AG04450 (cell line): ENCODE measurements at regions not wholly inside any gene's neighbourhood (a gene's known extent, or its start where the extent isn't known, plus 50 kb on each side); places are given as distances from the start of the nearest gene placed in this dataset.
"Not testable (repeated sequence)": the region's sequence is repeated elsewhere in the genome, so short reads cannot be mapped to it uniquely, and the experiment has no call there.

Experiments used
- CTCF ChIA-PET: fragments of 300-600, 350-600 bp; formaldehyde crosslinking; extraction: SDS; loops from one replicate; lab custom pipeline; 2022; ENCODE audit warnings: antibody characterized with exemption, inconsistent platforms; lab: Charles Lee
- POLR2A ChIA-PET: fragments of 350-600 bp; formaldehyde crosslinking; extraction: SDS; loops from one replicate; lab custom pipeline; 2021; ENCODE audit warnings: antibody characterized with exemption, inconsistent platforms; lab: Yijun Ruan, JAX
- DNase-seq: peaks from one replicate; pipeline ENCODE4 v3.0.0-alpha.2; 2011; ENCODE audit warnings: low read depth, low spot score
- H3K27ac ChIP-seq: one replicate; pipeline ENCODE4 v1.5.1; 2012; ENCODE audit warnings: low read depth, low read length, control low read depth
- H3K27me3 ChIP-seq: one replicate; pipeline ENCODE4 v1.6.0; 2012; ENCODE audit warnings: low read length; ENCODE audit not compliant: control insufficient read depth, insufficient read depth
- H3K4me3 ChIP-seq: 2 replicates; pipeline ENCODE4 v1.5.1; 2011; ENCODE audit warnings: mild to moderate bottlenecking, low read depth, low read length, control low read depth
- H3K9me3 ChIP-seq: 2 replicates; pipeline ENCODE4 v1.5.1; 2012; ENCODE audit warnings: low read length; ENCODE audit not compliant: control insufficient read depth, insufficient read depth
- TF ChIP-seq, protein P1 (sequence below): IDR thresholded peaks from 2 replicates; pipeline ENCODE4 v1.5.1; 2011; ENCODE audit warnings: low read depth, low read length, control low read depth, inconsistent platforms

DNA sequence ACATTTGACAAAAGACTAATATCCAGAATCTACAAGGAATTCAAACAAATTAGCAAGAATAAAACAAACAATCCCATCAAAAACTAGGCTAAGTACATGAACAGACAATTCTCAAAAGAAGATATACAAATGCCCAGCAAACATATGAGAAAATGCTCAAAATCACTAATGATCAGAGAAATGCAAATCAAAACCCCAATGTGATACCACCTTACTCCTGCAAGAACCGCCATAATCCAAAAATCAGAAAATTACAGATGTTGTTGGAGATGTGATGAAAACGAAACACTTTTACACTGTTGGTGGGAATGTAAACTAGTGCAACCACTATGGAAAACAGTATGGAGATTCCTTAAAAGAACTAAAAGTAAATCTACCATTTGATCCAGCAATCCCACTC, 79.4 kb downstream of the SNTN start:
- TF ChIP-seq, protein P1, sequence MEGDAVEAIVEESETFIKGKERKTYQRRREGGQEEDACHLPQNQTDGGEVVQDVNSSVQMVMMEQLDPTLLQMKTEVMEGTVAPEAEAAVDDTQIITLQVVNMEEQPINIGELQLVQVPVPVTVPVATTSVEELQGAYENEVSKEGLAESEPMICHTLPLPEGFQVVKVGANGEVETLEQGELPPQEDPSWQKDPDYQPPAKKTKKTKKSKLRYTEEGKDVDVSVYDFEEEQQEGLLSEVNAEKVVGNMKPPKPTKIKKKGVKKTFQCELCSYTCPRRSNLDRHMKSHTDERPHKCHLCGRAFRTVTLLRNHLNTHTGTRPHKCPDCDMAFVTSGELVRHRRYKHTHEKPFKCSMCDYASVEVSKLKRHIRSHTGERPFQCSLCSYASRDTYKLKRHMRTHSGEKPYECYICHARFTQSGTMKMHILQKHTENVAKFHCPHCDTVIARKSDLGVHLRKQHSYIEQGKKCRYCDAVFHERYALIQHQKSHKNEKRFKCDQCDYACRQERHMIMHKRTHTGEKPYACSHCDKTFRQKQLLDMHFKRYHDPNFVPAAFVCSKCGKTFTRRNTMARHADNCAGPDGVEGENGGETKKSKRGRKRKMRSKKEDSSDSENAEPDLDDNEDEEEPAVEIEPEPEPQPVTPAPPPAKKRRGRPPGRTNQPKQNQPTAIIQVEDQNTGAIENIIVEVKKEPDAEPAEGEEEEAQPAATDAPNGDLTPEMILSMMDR: no peak
- DNase-seq: no peak
- Histone ChIP-seq H3K27ac (no peak overlapping the region), H3K27me3 (no peaks in the 10 kb centered on the region), H3K9me3 (no peaks in the 10 kb centered on the region), H3K4me3 (no peak overlapping the region)
- CTCF ChIA-PET: no interaction called here
- POLR2A ChIA-PET: no interaction called here

DNA sequence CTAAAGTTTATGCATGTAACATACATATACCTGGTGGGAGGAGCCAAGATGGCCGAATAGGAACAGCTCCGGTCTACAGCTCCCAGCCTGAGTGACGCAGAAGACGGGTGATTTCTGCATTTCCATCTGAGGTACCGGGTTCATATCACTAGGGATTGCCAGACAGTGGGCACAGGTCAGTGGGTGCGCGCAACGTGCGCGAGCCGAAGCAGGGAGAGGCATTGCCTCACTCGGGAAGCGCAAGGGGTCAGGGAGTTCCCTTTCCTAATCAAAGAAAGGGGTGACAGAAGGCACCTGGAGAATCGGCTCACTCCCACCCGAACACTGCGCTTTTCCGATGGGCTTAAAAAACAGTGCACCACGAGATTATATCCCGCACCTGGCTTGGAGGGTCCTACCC, 80.8 kb downstream of the SNTN start:
- H3K27ac ChIP-seq, H3K9me3 ChIP-seq, H3K27me3 ChIP-seq, DNase-seq, H3K4me3 ChIP-seq, POLR2A ChIA-PET, CTCF ChIA-PET: not testable (repeated sequence)

DNA sequence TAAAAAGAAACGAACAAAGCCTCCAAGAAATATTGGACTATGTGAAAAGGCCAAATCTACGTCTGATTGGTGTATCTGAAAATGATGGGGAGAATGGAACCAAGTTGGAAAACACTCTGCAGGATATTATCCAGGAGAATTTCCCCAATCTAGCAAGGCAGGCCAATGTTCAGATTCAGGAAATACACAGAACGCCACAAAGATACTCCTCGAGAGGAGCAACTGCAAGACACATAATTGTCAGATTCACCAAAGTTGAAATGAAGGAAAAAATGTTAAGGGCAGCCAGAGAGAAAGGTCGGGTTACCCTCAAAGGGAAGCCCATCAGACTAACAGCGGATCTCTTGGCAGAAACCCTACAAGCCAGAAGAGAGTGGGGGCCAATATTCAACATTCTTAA, 82.2 kb downstream of the SNTN start:
- H3K27me3 ChIP-seq, CTCF ChIA-PET, H3K9me3 ChIP-seq, POLR2A ChIA-PET, DNase-seq, H3K27ac ChIP-seq, H3K4me3 ChIP-seq: not testable (repeated sequence)

DNA sequence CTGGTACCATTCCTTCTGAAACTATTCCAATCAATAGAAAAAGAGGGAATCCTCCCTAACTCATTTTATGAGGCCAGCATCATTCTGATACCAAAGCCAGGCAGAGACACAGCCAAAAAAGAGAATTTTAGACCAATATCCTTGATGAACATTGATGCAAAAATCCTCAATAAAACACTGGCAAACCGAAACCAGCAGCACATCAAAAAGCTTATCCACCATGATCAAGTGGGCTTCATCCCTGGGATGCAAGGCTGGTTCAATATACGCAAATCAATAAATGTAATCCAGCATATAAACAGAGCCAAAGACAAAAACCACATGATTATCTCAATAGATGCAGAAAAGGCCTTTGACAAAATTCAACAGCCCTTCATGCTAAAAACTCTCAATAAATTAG, 82.3 kb upstream of the C3orf49 start:
- H3K27ac ChIP-seq, DNase-seq, H3K4me3 ChIP-seq, POLR2A ChIA-PET, H3K27me3 ChIP-seq, CTCF ChIA-PET, H3K9me3 ChIP-seq: not testable (repeated sequence)

DNA sequence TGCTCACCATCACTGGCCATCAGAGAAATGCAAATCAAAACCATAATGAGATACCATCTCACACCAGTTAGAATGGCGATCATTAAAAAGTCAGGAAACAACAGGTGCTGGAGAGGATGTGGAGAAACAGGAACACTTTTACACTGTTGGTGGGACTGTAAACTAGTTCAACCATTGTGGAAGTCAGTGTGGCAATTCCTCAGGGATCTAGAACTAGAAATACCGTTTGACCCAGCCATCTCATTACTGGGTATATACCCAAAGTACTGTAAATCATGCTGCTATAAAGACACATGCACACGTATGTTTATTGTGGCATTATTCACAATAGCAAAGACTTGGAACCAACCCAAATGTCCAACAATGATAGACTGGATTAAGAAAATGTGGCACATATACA, 80.5 kb upstream of the C3orf49 start:
- DNase-seq, H3K9me3 ChIP-seq, POLR2A ChIA-PET, CTCF ChIA-PET, H3K27me3 ChIP-seq, H3K27ac ChIP-seq, H3K4me3 ChIP-seq: not testable (repeated sequence)

DNA sequence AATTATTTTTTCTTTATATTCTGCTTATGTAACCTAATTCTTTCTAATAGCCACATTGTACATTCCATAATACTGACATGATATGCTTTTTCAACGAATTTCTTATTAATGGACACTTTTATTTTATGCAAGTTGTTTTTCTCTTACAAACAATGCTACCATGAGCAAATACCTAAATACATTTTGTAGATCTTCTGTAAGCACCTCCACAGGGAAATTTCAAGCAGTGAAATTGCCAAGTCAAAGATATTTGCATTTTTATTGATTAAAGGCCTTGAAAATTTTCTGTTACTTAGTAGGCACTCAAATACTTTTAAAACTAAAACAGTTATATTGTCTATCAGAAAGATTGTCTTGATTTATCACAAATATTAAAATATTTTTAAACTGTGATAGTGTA, 79.6 kb upstream of the C3orf49 start:
- no peaks in the 10 kb centered on the region for H3K9me3 ChIP-seq
- CTCF ChIA-PET: no interaction called here
- DNase-seq: no peak
- H3K4me3 ChIP-seq: no peak overlapping the region
- no peak overlapping the region for H3K27ac ChIP-seq
- TF ChIP-seq, protein P1: no peak
- no peaks in the 10 kb centered on the region for H3K27me3 ChIP-seq
- POLR2A ChIA-PET: no interaction called here

DNA sequence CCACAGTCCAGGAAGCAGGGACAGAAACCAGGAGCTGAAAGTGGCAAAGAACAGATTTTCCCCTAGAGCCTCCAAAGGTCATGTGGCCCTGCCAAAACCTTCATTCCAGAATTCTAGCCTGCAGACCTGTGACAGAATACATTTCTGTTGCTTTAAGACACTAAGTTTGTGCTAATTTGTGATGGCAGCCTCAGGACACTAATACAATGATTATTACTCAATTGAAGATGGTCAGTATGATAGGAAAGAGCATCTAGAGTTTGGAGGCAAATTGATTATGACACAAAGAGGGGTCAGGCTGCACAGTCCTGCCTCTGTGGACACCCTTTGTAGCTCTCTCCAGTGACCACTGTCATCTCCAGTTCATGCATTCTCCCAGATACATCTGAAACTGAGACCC, 79.0 kb upstream of the C3orf49 start:
- TF ChIP-seq, protein P1: no peak
- POLR2A ChIA-PET: no interaction called here
- Histone ChIP-seq H3K9me3 (no peaks in the 10 kb centered on the region), H3K4me3 (no peak overlapping the region), H3K27ac (no peak overlapping the region), H3K27me3 (no peaks in the 10 kb centered on the region)
- DNase-seq: no peak
- CTCF ChIA-PET: no interaction called here

DNA sequence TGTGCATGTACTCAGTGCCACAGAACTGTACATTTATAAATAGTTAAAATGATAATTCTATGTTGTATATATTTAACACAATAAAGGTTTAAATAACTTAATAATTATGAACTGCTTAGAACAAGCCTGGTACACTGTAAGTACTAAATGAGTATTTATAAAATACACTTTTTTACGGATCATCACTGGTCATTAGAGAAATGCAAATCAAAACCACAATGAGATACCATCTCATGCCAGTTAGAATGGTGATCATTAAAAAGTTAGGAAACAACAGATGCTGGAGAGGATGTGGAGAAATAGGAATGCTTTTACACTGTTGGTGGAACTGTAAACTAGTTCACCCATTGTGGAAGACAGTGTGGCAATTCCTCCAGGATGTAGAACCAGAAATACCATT, 74.4 kb upstream of the C3orf49 start:
- POLR2A ChIA-PET, H3K27me3 ChIP-seq, H3K27ac ChIP-seq, CTCF ChIA-PET, H3K9me3 ChIP-seq, DNase-seq, H3K4me3 ChIP-seq: not testable (repeated sequence)
